GM18499 (cell line): ENCODE measurements at regions not wholly inside any gene's neighbourhood (a gene's known extent, or its start where the extent isn't known, plus 50 kb on each side); places are given as distances from the start of the nearest gene placed in this dataset.

Source experiments
- ATAC-seq: cut with Tn5 transposase; IDR thresholded peaks from one replicate; pipeline ENCODE4 v1.9.1; 2021; ENCODE audit warnings: moderate number of reproducible peaks; ENCODE audit not compliant: insufficient read depth, unreplicated experiment

GRCh38 chr6:99091985-99092384 is 144.2 kb upstream of the FBXL4 start:
- ATAC-seq: peak; percentile 93

DNA sequence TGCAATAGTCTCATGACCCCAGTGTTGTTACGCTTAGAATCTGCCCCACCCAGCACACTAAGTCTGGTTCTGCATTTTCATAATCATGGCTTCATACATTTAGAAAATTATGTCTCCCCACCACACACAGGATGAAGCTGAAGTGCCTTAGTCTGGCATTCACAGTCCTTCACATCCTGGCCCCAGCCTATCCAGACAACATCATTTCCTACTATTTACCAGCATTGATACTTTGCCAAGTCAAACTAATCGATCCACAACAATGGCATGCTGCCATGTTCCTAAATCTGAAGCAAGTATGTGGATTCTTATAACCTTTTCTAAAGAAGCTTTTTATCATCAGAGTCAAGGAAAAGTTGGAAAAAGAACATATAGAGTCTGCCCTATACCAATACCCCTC is 132.4 kb upstream of the FBXL4 start:
- ATAC-seq: no peak

- no peak for ATAC-seq
Observed at GRCh38 chr6:99079058-99079457, 131.3 kb upstream of the FBXL4 start.

- no peak for ATAC-seq
Observed at GRCh38 chr6:99073223-99073622, 125.5 kb upstream of the FBXL4 start.

DNA sequence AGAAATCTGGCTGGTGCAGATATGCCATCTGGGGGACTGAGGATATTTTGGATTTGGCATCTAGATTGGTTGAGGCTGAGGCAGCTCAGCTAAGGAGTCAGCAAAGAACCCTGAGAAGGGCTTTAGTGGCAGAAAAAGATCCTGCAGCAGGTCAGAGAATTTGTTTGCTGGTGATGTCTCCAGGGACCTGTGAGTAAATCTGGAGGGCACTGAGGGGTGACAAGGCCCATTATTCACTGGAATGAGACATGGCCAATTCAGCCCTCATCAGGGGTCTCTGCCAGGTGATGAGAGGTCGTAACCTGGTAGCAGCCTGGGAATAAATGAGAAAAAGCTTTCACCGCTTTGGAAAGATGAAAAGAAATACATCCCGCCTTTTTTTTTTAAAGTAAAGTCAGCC is 118.3 kb upstream of the FBXL4 start:
- ATAC-seq: no peak

DNA sequence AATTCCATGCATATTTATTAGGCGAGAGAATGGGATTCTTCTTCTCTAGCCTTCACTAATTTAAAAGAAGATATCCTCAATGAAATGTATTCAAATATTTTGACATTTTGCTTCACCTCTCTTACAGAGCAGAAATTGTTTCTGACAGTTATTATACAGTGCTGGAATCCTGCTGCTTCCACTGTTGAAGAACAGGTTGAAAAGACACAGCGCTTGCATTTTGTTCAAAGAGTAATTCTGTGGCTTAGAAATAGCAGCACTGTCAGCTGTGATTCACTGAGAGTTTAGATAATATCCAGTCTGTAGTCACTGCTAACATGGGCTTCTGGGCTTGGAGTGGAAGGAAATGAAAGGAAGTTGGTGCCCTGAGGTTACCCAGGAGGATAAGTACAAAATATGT is 117.1 kb upstream of the FBXL4 start:
- ATAC-seq: no peak

GRCh38 chr6:99036672-99037071 is 88.9 kb upstream of the FBXL4 start:
- ATAC-seq: no peak

GRCh38 chr6:99032396-99032795 is 84.7 kb upstream of the FBXL4 start:
- ATAC-seq: no peak

GRCh38 chr6:99031957-99032356 is 84.2 kb upstream of the FBXL4 start:
- ATAC-seq: no peak

DNA sequence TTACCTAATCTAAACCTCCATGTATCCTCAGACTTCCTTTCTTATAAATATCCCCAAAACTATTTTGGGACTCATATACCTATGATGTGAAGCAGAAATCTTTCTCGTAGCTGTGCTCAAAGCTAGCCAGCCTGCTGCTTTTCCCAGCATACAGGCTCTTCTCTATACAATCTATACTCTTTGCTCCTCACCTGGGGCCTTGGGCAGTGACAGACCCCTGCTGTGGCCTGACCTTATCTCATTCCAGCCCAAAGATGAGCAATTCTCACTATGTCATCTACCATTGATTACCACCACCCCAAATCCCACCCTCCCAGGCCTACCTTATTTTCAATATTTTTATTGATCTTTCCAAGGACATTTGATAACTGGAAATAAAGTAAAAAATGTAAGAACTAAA is 83.2 kb upstream of the FBXL4 start:
- ATAC-seq: no peak

- no peak for ATAC-seq
Observed at GRCh38 chr6:99026135-99026534, 78.4 kb upstream of the FBXL4 start.

GRCh38 chr6:99024089-99024488 is 76.3 kb upstream of the FBXL4 start:
- ATAC-seq: no peak

GRCh38 chr6:99022039-99022609 is 74.4 kb upstream of the FBXL4 start:
- no peak for ATAC-seq

DNA sequence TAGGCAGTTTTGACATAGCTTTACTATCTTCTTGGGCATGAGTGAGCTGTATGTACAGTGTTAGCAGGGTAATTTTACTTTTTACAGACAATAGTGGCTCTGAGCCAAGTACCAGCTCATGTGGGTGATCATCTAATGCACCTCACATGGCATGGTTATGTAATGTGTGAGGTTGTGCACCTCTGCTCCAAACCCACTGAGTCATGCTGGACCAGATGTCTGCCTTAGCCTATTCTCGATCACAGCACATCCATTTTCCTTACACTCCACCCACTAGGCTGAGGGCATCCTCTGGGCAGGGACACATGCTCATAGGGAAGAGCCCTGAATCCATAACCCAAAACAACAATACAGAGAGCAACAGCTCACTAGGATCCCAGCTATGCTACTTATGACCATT is 71.6 kb upstream of the FBXL4 start:
- ATAC-seq: no peak

DNA sequence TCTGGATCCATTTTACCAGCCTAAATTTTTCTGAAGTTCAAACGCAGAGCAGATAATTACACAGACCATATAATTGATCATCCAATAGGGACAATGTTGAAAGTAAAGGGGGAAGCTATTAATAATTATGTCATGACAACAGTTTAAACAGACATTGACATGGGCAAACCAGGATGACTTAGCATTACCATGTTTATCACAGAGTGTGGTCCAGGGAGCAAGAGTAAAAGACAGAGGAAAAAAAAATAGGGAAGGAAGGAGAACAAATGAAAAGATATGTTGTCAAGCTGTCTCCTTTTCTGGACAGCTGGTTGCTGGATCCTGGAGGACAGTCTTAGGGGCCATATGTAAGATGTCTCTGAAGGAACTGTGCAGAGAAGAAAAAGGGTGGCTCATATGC is 69.4 kb upstream of the FBXL4 start:
- ATAC-seq: no peak

GRCh38 chr6:99016355-99016754 is 68.6 kb upstream of the FBXL4 start:
- no peak for ATAC-seq

DNA sequence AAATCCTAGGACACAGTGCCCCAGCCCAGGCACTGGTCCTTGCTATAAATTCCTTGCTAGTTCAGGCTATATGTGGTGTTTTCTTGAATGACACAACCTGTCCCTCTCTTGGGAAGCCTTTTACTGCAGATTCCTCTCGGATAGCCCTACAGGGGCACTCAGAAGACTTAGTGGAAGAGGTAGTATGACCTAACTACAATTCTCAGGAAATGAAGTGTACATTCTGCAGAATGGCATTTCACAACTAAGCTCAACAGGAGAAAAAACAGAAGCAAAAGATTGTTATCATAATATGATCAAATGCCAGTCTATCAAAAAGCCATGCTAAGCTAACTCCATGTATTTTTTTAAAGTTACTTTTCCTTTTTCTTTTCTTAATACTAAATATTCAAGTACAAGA is 66.3 kb upstream of the FBXL4 start:
- ATAC-seq: no peak

- no peak for ATAC-seq
Observed at GRCh38 chr6:99013661-99014060, 65.9 kb upstream of the FBXL4 start.

GRCh38 chr6:99013145-99013544 is 65.4 kb upstream of the FBXL4 start:
- ATAC-seq: no peak

DNA sequence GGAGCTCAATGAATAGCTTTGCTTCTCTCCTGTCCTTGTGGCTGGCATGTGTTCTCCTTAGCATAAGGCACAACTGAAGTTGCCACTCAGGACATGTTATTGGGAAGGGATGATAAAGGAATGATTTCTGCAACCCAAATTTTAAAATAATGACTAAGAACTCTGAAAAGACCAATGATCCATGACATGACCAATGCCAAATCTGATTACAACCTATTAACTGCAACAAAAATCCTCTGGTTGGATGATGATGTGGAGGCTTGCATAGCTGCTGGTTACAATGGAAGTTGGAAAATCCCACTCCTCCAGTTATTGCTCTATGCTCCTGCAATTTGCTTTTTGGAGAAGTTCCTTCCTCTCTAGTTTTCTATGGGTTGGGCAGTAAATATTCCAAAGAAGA is 63.4 kb upstream of the FBXL4 start:
- no peak for ATAC-seq

- no peak for ATAC-seq
Observed at GRCh38 chr6:99002831-99003230, 55.1 kb upstream of the FBXL4 start.

DNA sequence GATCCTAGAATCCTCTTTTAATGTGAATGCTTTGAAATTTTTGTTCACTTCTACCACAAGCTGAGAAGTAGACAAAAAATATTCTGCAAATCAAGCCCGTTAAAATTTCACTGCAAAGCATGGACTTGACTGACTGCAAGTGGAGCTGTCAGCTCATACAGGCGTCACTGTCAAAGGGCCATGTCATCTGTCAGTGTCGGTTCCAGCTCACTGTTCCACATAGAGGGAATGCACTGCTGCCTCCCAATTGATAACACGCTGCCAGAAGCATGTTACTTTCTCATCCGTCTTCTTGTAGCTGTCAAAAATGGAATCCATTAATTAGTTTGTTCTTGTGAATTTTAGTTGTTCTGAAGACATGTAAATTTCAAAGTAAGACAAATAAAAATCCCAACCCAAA is 50.4 kb upstream of the FBXL4 start:
- no peak for ATAC-seq
